GM18520 (cell line): ENCODE measurements at regions not wholly inside any gene's neighbourhood (a gene's known extent, or its start where the extent isn't known, plus 50 kb on each side); places are given as distances from the start of the nearest gene placed in this dataset.

Experiments
- ATAC-seq: cut with Tn5 transposase; IDR thresholded peaks from one replicate; pipeline ENCODE4 v1.9.1; 2021; ENCODE audit not compliant: unreplicated experiment

- peak; percentile 65 for ATAC-seq
These were observed 284.4 kb upstream of the PKN2 start for GRCh38 chr1:88399690-88400089.

DNA sequence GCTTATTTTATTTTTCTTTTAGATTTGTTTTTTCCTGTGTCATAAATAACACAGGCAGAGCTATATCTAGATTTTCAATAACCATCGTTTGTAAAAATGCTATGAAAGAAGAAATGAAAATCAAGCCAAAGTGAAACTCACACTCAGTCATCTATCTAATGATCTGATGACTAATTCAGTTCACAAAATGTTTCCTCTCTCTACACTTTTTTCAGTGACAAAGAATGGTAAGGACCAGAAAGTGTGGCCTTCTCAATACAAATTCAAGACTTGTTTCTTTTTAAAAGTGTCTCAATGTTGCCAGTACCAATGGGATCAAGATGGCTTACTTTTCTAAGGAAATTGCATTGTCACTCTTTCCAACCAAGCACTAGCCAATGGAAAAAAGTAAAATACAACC, 282.8 kb upstream of the PKN2 start:
- ATAC-seq = peak; percentile 81

- no peak for ATAC-seq
These were observed 279.5 kb upstream of the PKN2 start for GRCh38 chr1:88404582-88404981.

- no peak for ATAC-seq
These were observed 276.8 kb upstream of the PKN2 start for GRCh38 chr1:88407248-88407647.

DNA sequence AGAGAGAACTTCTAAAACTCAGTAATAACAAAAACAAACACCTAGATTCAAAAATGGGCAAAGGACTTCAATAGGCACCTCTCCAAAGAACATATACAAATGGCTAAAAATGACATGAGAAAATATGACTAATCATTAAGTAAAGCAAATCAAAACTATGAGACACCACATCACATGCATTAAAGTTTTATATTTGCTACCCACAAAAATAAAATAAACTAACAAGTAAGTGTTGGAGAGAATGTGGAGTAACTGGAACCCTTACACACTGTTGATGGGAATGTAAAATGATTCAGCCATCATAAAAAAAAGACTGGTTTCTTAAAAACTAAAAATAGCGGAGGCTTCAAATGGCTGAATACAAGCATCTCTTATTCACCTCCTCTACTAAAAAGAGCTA, 262.1 kb upstream of the PKN2 start:
- ATAC-seq = no peak

DNA sequence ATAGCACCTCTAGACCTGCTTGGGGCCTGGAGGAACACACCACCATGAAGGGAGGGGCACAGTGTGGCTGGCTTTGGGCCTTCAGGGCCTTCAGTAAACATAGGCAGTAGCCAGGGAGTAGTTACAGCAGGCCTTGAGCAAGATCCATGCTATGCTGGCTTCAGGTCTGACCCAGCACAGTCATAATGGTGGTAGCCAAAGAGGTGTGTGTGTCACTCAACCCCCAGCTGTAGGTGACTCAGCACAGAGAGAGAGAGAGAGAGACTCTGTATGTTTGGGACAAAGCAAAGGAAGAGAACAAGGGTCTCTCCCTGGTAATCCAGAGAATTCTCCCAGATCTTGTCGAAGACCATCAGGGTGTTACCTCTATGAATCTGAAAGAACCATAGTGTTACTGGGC, 250.5 kb upstream of the PKN2 start:
- ATAC-seq = no peak

- ATAC-seq = no peak
These were observed 249.2 kb upstream of the PKN2 start for GRCh38 chr1:88434836-88435235.

DNA sequence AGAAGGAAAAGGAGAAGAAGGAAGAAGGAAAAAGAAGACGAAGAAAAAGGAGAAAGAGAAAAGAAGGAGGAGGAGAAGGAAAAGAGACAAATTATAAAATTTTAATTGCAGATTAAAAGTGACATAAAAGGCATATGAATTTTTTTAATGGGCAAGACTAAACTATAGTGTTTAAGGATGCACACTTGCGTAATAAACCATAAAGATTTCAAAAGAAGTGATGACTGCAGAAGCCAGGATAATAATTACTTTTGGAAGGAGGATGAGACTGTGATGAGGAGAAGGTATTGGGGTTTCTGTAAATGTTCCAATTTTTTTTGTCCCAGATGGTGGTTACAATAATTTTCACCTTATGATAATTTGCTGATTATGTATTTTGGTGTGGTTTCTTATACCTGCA, 243.1 kb upstream of the PKN2 start:
- no peak for ATAC-seq

GRCh38 chr1:88451856-88452255, 232.2 kb upstream of the PKN2 start:
- no peak for ATAC-seq

DNA sequence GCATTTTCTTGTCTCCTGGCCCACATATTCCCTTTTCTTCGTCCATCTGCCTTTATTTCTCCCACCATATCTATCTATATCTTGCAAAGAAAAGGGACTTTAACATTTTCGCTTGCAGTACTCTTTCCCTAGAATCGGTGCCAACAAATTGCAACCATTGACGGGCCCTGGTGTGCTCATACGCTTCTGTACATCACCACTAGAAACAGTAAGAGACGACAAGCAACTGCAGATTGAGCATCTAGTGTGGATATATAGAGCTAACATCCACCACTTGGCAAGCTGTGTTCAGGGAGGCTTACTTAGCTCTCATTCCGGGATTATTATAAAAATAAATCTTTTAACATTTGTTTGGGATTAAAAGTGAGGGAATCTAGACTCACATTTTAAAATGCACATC, 230.8 kb upstream of the PKN2 start:
- no peak for ATAC-seq

- no peak for ATAC-seq
These were observed 229.3 kb upstream of the PKN2 start for GRCh38 chr1:88454781-88455180.

GRCh38 chr1:88455621-88456256, 228.3 kb upstream of the PKN2 start:
- ATAC-seq = no peak

DNA sequence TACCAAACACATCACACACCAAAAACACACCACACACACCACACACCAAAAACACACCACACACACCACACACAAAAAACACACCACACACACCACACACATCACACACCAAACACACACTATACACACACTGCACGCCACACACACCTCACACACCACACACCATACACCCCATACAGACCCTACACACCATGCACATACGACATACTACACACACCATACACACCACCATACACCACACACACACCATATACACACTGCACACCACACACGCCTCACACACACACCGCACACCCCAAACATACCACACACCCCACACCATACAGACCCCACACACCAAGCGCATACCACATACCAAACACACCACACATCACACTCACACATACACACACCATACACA, 226.9 kb upstream of the PKN2 start:
- no peak for ATAC-seq

- ATAC-seq = no peak
These were observed 223.1 kb upstream of the PKN2 start for GRCh38 chr1:88461007-88461406.

- ATAC-seq = no peak
These were observed 222.0 kb upstream of the PKN2 start for GRCh38 chr1:88462096-88462487.

DNA sequence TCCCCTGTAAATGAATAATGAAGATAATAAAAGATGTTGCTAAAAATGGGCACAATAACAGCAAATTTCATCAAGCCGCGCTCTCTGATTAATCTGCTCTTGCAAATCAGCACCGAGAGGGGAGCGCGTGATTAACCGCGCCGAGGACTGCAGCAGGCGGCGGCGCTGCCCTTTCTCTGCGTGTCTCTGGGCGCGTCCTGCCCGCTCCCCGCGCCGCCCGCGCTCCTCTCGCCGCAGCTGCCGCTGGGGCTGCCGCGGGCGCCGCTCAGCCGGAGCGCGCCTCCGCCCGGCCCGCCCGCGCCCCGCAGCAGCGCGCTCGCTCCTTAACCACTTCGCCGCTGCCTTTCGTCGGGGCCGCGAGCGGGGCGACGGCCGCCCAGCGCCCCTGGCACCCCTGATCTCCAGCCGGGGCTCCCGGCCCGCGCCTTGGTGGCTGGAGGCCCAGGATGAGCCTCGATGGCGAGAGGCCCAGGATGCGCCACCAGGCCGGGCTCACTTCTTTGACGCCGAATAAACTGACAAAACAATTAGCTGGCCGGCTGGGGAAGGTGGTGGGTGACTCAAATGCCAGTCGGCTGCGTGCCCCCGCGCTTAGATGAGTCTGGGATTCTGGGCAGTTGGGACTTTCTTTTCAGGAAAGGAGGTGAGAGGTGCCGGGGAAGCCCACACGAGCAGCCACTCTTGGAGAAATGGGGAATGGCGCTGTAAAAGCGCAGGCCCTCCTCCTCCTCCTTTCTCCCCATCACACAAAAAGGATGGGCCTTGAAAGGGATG, 221.4 kb upstream of the PKN2 start:
- ATAC-seq = no peak

DNA sequence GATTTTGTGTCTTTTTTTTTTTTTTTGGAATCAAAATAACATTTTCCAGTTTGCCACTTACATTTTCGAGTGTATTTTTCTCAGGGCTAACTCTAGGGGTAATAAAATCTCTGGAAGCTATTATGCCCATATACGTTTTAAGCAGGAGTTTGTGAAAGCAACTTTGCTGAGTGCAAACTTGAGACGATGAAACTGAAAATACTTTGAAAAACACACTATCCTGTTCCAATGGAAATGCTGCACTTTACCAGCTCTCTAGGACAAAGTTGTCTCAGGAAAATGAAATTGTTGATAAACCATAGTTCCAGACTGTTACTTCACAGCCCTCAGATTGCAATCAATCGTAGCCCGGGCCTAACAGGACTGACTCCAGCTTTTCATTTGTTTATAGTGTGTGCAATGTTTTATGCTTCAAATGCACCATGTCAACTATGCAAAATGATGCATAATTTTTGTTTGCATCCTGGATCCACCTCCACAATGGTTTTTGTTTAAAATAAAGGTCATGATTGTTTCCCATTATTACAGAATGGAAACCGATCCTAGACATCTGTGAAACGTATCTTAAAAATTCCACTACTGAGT, 220.6 kb upstream of the PKN2 start:
- no peak for ATAC-seq

GRCh38 chr1:88466011-88466410, 218.1 kb upstream of the PKN2 start:
- ATAC-seq = no peak

- no peak for ATAC-seq
These were observed 217.0 kb upstream of the PKN2 start for GRCh38 chr1:88466899-88467580.

- ATAC-seq = no peak
These were observed 211.8 kb upstream of the PKN2 start for GRCh38 chr1:88472298-88472697.

DNA sequence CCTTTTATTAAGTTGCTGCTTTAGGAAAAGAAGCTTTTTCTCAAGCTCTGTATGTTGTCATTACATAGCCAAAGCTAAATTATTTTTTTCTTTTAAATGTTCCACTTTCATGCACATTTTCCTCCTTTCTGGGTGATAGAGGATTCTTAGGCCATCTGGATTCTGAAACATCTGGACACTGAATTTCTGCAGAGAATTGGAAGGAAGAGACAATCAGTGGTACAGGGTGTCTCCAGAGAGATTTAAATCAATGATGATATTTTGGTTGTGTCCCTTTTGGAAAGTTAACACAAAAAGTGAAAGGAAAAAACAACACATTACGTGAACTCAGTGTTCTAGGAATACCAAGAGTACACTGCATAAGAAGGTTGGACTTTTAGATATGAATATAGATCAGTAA, 211.4 kb upstream of the PKN2 start:
- ATAC-seq = no peak
